Left renal pelvis (tissue), 4 donors: ENCODE measurements at regions not wholly inside any gene's neighbourhood (a gene's known extent, or its start where the extent isn't known, plus 50 kb on each side); places are given as distances from the start of the nearest gene placed in this dataset.
A peak's percentile ranks its signal among the peaks of the same experiment; 100 is the strongest.
"Not testable (repeated sequence)": the region's sequence is repeated elsewhere in the genome, so short reads cannot be mapped to it uniquely, and the experiment has no call there.

Experiments
- DNase-seq, 4 donors: peaks; one replicate each; pipeline ENCODE4 v3.0.0-alpha.2; 2013; ENCODE audit warnings: low read depth in 4 of 4, low spot score in 3 of 4

- no peak for DNase-seq
Observed at GRCh38 chr3:170814822-170815221, 55.2 kb downstream of the RPL22L1 start.

- DNase-seq: no peak
Observed at GRCh38 chr3:170813266-170813665, 56.7 kb downstream of the RPL22L1 start.

- DNase-seq: peak; percentile 72 to 82 (median 74)
Observed at GRCh38 chr3:170811928-170812591, 57.9 kb downstream of the RPL22L1 start.

- no peak for DNase-seq
Observed at GRCh38 chr3:170811515-170811914, 58.5 kb downstream of the RPL22L1 start.

GRCh38 chr3:170809975-170810357 is 60.0 kb downstream of the RPL22L1 start:
- DNase-seq: no peak

GRCh38 chr3:170809007-170809974 is 60.7 kb downstream of the RPL22L1 start:
- no peak for DNase-seq

GRCh38 chr3:170808041-170808440 is 62.0 kb downstream of the RPL22L1 start:
- no peak for DNase-seq

GRCh38 chr3:170806676-170807075 is 63.3 kb downstream of the RPL22L1 start:
- DNase-seq: no peak

- no peak for DNase-seq
Observed at GRCh38 chr3:170806141-170806540, 63.9 kb downstream of the RPL22L1 start.

GRCh38 chr3:170805296-170805695 is 64.7 kb downstream of the RPL22L1 start:
- not testable (repeated sequence) for DNase-seq

- DNase-seq: not testable (repeated sequence)
Observed at GRCh38 chr3:170804634-170805033, 65.4 kb downstream of the RPL22L1 start.

GRCh38 chr3:170804078-170804477 is 65.9 kb downstream of the RPL22L1 start:
- DNase-seq: no peak

GRCh38 chr3:170802164-170803151 is 67.5 kb downstream of the RPL22L1 start:
- peak; percentile 52 to 66 (median 62) for DNase-seq

- no peak for DNase-seq
Observed at GRCh38 chr3:170801597-170801996, 68.4 kb downstream of the RPL22L1 start.

GRCh38 chr3:170800275-170800674 is 69.7 kb downstream of the RPL22L1 start:
- not testable (repeated sequence) for DNase-seq

- no peak for DNase-seq
Observed at GRCh38 chr3:170799009-170799408, 71.0 kb downstream of the RPL22L1 start.

GRCh38 chr3:170797685-170798084 is 72.3 kb downstream of the RPL22L1 start:
- no peak for DNase-seq

- DNase-seq: no peak
Observed at GRCh38 chr3:170792471-170792870, 77.5 kb downstream of the RPL22L1 start.

GRCh38 chr3:170790647-170791046 is 79.3 kb downstream of the RPL22L1 start:
- DNase-seq: no peak

GRCh38 chr3:170787464-170787863 is 82.5 kb downstream of the RPL22L1 start:
- DNase-seq: no peak

- no peak for DNase-seq
Observed at GRCh38 chr3:170785454-170785853, 84.5 kb downstream of the RPL22L1 start.
